Lower leg skin (tissue), 3 donors: ENCODE measurements at regions not wholly inside any gene's neighbourhood (a gene's known extent, or its start where the extent isn't known, plus 50 kb on each side); places are given as distances from the start of the nearest gene placed in this dataset.

Source experiments
- POLR2A ChIP-seq, 2 donors: fragments of 450-650 bp; IDR thresholded peaks; one replicate each; pipeline ENCODE4 v1.6.1; 2016 to 2017; ENCODE audit warnings: antibody characterized with exemption in 2 of 2, mild to moderate bottlenecking in 1 of 2, moderate library complexity in 1 of 2
- TF ChIP-seq, protein P1 (sequence below), 3 donors: fragments of 450-650 bp; IDR thresholded peaks; one replicate each; pipeline ENCODE4 v1.5.1; 2016; ENCODE audit warnings: antibody characterized with exemption in 3 of 3, mild to moderate bottlenecking in 3 of 3, moderate library complexity in 2 of 3

- TF ChIP-seq, protein P1, sequence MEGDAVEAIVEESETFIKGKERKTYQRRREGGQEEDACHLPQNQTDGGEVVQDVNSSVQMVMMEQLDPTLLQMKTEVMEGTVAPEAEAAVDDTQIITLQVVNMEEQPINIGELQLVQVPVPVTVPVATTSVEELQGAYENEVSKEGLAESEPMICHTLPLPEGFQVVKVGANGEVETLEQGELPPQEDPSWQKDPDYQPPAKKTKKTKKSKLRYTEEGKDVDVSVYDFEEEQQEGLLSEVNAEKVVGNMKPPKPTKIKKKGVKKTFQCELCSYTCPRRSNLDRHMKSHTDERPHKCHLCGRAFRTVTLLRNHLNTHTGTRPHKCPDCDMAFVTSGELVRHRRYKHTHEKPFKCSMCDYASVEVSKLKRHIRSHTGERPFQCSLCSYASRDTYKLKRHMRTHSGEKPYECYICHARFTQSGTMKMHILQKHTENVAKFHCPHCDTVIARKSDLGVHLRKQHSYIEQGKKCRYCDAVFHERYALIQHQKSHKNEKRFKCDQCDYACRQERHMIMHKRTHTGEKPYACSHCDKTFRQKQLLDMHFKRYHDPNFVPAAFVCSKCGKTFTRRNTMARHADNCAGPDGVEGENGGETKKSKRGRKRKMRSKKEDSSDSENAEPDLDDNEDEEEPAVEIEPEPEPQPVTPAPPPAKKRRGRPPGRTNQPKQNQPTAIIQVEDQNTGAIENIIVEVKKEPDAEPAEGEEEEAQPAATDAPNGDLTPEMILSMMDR (IDR thresholded peaks at IDR 0.05): no peak
- no peak for TF ChIP-seq POLR2A (IDR thresholded peaks at IDR 0.05)
These were observed 604.9 kb upstream of the AGTR1 start for GRCh38 chr3:148092624-148093347.
